Loucy (cell line): ENCODE measurements at regions not wholly inside any gene's neighbourhood (a gene's known extent, or its start where the extent isn't known, plus 50 kb on each side); places are given as distances from the start of the nearest gene placed in this dataset.

Experiments used
- H2AFZ ChIP-seq: fragments of 200-600 bp; sonication (generic); 2 replicates; pipeline ENCODE4 v1.6.0; 2016; ENCODE audit warnings: antibody characterized with exemption, mild to moderate bottlenecking, low read length, moderate library complexity
- H3F3A ChIP-seq: fragments of 200-600 bp; 2 replicates; pipeline ENCODE4 v1.6.0; 2016; ENCODE audit warnings: antibody characterized with exemption, low read depth, mild to moderate bottlenecking
- H3K27me3 ChIP-seq: fragments of 200-600 bp; sonication (generic); 2 replicates; pipeline ENCODE4 v1.6.1; 2014; ENCODE audit warnings: low read length, mild to moderate bottlenecking; ENCODE audit not compliant: insufficient read depth, poor library complexity, severe bottlenecking
- H3K36me3 ChIP-seq: fragments of 200-600 bp; sonication (generic); 2 replicates; pipeline ENCODE4 v1.6.1; 2016; ENCODE audit warnings: low read length; ENCODE audit not compliant: insufficient read depth
- H3K4me1 ChIP-seq: fragments of 200-600 bp; sonication (generic); 2 replicates; pipeline ENCODE4 v1.5.1; 2014; ENCODE audit warnings: low read length, mild to moderate bottlenecking; ENCODE audit not compliant: insufficient read depth, poor library complexity, severe bottlenecking
- H3K4me2 ChIP-seq: fragments of 200-600 bp; sonication (generic); 2 replicates; pipeline ENCODE4 v1.6.0; 2014; ENCODE audit warnings: antibody characterized with exemption, low read length, low read depth, mild to moderate bottlenecking; ENCODE audit not compliant: poor library complexity, severe bottlenecking
- H3K4me3 ChIP-seq: fragments of 200-600 bp; sonication (generic); 2 replicates; pipeline ENCODE4 v1.5.1; 2014; ENCODE audit warnings: low read length, mild to moderate bottlenecking, mixed read lengths; ENCODE audit not compliant: poor library complexity, severe bottlenecking
- H3K79me2 ChIP-seq: fragments of 200-600 bp; sonication (generic); 2 replicates; pipeline ENCODE4 v1.6.1; 2014; ENCODE audit warnings: low read length; ENCODE audit not compliant: insufficient read depth
- H3K9ac ChIP-seq: fragments of 200-600 bp; sonication (generic); 2 replicates; pipeline ENCODE4 v1.6.0; 2014; ENCODE audit warnings: mild to moderate bottlenecking, low read depth, low read length, moderate library complexity; ENCODE audit not compliant: poor library complexity, severe bottlenecking
- H3K9me2 ChIP-seq: fragments of 200-600 bp; sonication (generic); replicated peaks from 2 replicates; pipeline ENCODE4 v1.6.1; 2016; ENCODE audit warnings: low read depth, low read length, mixed read lengths
- H3K9me3 ChIP-seq: fragments of 200-600 bp; sonication (generic); 2 replicates; pipeline ENCODE4 v1.6.1; 2014; ENCODE audit warnings: mild to moderate bottlenecking, antibody characterized with exemption, low read length, low read depth; ENCODE audit not compliant: insufficient read depth
- H4K20me1 ChIP-seq: fragments of 200-600 bp; sonication (generic); 2 replicates; pipeline ENCODE4 v1.6.0; 2014; ENCODE audit warnings: antibody characterized with exemption, low read length, mild to moderate bottlenecking; ENCODE audit not compliant: insufficient read depth, poor library complexity, severe bottlenecking
- EZH2phosphoT487 ChIP-seq: fragments of 200-600 bp; IDR thresholded peaks from 2 replicates; pipeline ENCODE4 v1.6.1; 2018; ENCODE audit warnings: antibody characterized with exemption, mild to moderate bottlenecking, moderate library complexity, borderline replicate concordance
- TF ChIP-seq, protein P1 (sequence below): fragments of 200-600 bp; sonication (generic); conservative IDR thresholded peaks from 2 replicates; pipeline ENCODE4 v1.5.1; 2014; ENCODE audit warnings: mild to moderate bottlenecking, antibody characterized with exemption, low read length

- Histone ChIP-seq H3K4me3 (no peak overlapping the region), H3K9me3 (no peaks in the 10 kb centered on the region; the same call in 1 of the 2 replicates), H3K27me3 (no peaks in the 10 kb centered on the region), H3K9ac (no peak overlapping the region), H2AFZ (no peak overlapping the region), H3K9me2 (no peaks in the 10 kb centered on the region), H3F3A (no peaks in the 10 kb centered on the region), H3K4me1 (no peaks in the 10 kb centered on the region), H3K36me3 (no peaks in the 10 kb centered on the region), H4K20me1 (no peaks in the 10 kb centered on the region), H3K4me2 (no peak overlapping the region), H3K79me2 (no peaks in the 10 kb centered on the region)
- no peak for TF ChIP-seq EZH2phosphoT487
- TF ChIP-seq, protein P1, sequence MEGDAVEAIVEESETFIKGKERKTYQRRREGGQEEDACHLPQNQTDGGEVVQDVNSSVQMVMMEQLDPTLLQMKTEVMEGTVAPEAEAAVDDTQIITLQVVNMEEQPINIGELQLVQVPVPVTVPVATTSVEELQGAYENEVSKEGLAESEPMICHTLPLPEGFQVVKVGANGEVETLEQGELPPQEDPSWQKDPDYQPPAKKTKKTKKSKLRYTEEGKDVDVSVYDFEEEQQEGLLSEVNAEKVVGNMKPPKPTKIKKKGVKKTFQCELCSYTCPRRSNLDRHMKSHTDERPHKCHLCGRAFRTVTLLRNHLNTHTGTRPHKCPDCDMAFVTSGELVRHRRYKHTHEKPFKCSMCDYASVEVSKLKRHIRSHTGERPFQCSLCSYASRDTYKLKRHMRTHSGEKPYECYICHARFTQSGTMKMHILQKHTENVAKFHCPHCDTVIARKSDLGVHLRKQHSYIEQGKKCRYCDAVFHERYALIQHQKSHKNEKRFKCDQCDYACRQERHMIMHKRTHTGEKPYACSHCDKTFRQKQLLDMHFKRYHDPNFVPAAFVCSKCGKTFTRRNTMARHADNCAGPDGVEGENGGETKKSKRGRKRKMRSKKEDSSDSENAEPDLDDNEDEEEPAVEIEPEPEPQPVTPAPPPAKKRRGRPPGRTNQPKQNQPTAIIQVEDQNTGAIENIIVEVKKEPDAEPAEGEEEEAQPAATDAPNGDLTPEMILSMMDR: no peak
Observed at GRCh38 chr3:191047930-191048329, 151.1 kb upstream of the OSTN start.

DNA sequence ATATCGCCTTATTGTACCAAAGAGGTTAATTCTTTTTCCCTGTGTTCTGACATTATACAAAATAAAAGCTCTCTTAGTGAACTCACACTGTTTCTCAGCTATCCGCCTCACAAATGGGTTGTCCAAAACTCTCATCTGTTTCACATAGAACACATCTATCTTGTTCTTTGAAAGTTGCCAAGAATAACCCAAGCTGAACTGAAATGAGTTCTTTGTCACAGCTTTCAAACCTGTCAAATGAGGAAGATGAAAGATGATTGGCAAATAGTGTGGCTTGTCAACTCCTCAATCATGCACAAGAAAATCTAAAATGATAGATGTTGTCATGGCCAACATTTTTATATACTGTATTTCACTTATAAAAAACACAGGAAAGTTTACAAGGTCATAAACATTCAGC is 168.1 kb upstream of the OSTN start:
- Histone ChIP-seq H3K9ac (no peak overlapping the region), H2AFZ (no peak overlapping the region), H3F3A (no peaks in the 10 kb centered on the region), H3K27me3 (no peaks in the 10 kb centered on the region), H3K4me1 (no peaks in the 10 kb centered on the region), H3K79me2 (no peaks in the 10 kb centered on the region), H3K4me2 (no peak overlapping the region), H3K36me3 (no peaks in the 10 kb centered on the region), H3K4me3 (no peak overlapping the region), H3K9me3 (no peaks in the 10 kb centered on the region), H4K20me1 (no peaks in the 10 kb centered on the region), H3K9me2 (no peaks in the 10 kb centered on the region)
- TF ChIP-seq EZH2phosphoT487: no peak
- TF ChIP-seq, protein P1: no peak

DNA sequence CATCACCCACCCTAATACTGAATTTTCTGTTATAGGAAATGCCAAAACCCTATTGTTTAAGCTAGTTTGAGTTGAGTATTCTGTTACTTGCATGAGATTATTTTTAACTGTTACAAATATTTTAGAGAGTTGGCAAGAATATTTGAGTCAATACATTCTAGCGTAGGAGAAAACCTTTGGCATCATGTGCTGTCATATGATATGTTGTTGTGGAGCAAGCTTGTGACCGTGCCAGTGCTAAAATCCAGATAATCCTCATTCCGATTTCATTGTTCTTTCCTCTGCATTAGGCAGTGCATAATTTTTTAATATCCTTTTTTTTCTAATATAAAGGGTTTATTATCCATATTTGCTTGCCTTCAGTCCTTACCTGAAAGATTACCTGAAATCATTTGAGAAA is 168.0 kb upstream of the GMNC start:
- Histone ChIP-seq H2AFZ (no peak overlapping the region), H4K20me1 (no peaks in the 10 kb centered on the region), H3K27me3 (no peaks in the 10 kb centered on the region), H3K4me1 (no peaks in the 10 kb centered on the region), H3F3A (no peaks in the 10 kb centered on the region), H3K36me3 (no peaks in the 10 kb centered on the region), H3K4me3 (no peak overlapping the region), H3K79me2 (no peaks in the 10 kb centered on the region), H3K9ac (no peak overlapping the region), H3K9me2 (no peaks in the 10 kb centered on the region), H3K4me2 (no peak overlapping the region), H3K9me3 (no peaks in the 10 kb centered on the region)
- TF ChIP-seq, protein P1: no peak
- no peak for TF ChIP-seq EZH2phosphoT487
